ENCODE measurements at regions not wholly inside any gene's neighbourhood (a gene's known extent, or its start where the extent isn't known, plus 50 kb on each side); places are given as distances from the start of the nearest gene placed in this dataset.

DNA sequence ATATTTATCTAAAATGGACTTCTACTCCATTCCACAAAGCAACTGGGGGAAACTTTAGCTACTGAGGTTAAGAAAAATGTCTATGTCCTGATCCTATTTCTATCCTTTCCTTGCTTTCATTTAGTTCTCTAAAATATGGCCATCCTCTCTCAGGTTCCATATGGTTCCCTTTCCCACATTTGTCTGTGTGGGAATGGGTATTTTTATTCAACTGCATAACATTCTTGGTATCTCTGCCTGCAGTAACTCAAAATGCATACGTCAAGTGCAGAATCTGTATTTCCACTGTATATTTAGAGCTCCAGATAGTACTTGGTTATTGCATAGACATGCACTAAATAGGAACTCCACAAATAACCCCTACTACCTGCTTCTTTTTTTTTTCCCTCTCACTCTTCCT is 130.6 kb upstream of the BTG1 start:
- DNase-seq (ENCODE audit: low read depth, low spot score): no peak

GRCh38 chr12:92275443-92276154 is 130.0 kb upstream of the BTG1 start:
- DNase-seq (ENCODE audit: low read depth, low spot score): no peak

DNA sequence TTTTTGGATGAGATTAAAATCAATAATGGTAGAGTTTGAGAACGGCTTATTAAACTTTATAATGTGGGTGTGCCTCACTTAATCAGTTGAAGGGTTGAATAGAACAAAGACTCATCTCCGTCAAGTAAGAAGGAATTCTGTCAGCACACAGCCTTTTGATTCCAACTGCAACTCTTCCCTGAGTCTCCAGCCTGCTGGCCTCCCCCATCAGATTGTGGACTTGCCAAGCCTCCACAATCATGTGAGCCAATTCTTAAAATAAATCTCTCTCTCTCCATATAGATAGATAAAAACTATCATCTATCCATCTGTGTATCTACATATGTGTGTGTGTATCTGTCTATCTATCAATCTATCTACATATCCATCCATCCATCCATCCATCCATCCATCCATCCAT is 127.4 kb upstream of the BTG1 start:
- DNase-seq (ENCODE audit: low read depth, low spot score): no peak

GRCh38 chr12:92272061-92272964 is 126.7 kb upstream of the BTG1 start:
- no peak for DNase-seq (ENCODE audit: low read depth, low spot score)

- DNase-seq (ENCODE audit: low read depth, low spot score): no peak
Observed at GRCh38 chr12:92271341-92271740, 125.7 kb upstream of the BTG1 start.

- DNase-seq (ENCODE audit: low read depth, low spot score): no peak
Observed at GRCh38 chr12:92270521-92270920, 124.9 kb upstream of the BTG1 start.

DNA sequence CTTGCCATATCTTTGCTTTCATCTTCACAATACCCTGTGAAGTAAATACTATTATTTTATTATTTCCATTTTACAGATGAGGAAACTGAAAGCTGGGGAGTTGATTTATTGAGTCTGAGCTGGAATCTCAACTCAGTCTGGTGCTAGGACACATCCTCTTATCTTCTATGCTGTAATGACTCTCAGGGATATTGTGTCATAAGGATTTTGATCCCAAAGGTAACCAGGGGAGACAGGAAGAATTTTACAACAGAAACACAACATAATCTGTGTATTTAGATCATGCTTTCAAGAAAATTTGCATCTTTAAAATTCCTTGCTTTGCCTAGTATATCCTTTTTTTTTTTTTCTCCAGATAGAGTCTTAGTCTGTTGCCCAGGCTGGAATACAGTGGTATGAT is 123.3 kb upstream of the BTG1 start:
- DNase-seq (ENCODE audit: low read depth, low spot score): no peak

GRCh38 chr12:92261692-92262091 is 116.0 kb upstream of the BTG1 start:
- no peak for DNase-seq (ENCODE audit: low read depth, low spot score)

DNA sequence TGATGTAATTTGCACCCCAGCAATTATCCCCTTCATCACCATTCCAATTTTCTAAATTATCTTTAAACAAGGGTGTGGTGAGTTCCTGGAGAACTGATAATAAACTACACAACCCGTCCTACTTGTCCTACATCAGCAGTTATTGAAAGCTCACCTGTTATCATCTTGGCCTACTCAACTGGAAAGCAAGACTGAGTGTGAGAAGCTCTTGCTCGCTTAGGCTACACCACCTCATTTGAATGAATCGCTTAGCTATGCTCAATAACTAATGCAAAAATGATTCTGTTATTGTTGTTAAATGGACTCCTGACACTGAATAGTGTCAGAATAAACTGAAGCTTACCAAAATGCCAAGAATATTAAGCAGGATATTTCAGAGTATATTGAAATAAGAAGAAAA is 115.4 kb upstream of the BTG1 start:
- DNase-seq (ENCODE audit: low read depth, low spot score): no peak

GRCh38 chr12:92259696-92260251 is 114.1 kb upstream of the BTG1 start:
- DNase-seq (ENCODE audit: low read depth, low spot score): no peak

DNA sequence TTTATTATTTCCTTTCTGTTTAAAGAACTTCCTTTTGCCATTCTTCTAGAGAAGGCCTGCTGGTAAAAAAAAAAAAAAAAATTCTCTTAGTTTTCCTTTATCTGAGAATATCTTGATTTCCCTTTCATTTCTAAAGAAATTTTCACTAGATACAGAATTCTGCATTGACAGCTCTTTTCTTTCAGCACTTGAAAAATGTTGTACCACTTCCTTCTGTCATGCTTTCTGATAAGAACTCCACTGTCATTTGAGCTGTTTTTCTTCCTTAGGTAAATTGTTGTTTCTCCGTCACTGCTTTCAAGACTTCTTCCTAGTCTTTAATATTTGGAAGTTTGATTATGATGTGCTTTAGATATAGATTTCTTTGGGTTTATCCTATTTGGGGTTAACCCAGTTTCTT is 113.6 kb upstream of the BTG1 start:
- no peak for DNase-seq (ENCODE audit: low read depth, low spot score)

GRCh38 chr12:92257261-92257660 is 111.6 kb upstream of the BTG1 start:
- DNase-seq (ENCODE audit: low read depth, low spot score): no peak

DNA sequence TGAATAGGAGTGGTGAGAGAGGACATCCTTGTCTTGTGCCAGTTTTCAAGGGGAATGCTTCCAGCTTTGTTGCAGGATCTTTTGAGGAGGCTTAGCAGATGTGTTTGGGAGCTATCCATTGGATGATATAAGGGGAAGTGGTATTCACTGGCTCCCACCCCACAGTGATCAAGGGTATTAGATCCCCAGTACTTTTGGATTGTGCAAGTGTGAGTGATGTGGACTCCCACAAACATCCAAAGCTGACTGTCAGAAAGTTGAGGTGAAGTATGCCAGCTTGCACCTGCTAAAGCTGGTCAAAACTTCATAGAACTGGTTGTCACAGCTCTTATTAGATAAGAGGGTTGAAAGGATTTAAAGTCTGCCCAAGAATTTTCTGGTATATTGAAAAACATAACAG is 110.1 kb upstream of the BTG1 start:
- no peak for DNase-seq (ENCODE audit: low read depth, low spot score)

DNA sequence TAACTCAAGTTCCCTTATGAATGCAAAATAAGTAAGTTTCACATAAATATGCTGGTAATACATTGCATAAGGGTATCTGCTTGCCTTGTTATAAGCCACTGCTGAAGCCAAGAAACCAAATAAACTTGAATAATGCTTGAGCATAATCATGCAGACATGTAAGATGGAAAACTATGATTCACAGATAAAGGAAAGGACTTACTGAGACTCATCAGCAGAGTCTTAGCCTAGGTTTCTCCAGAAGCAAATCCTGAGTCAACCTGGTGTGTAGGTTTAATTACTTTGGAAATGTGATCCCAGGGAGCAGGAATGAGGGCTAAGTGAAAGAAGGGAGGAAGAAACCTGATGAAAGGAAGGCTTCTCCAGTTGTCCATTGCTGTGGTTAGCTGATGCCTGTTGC is 107.7 kb upstream of the BTG1 start:
- no peak for DNase-seq (ENCODE audit: low read depth, low spot score)

DNA sequence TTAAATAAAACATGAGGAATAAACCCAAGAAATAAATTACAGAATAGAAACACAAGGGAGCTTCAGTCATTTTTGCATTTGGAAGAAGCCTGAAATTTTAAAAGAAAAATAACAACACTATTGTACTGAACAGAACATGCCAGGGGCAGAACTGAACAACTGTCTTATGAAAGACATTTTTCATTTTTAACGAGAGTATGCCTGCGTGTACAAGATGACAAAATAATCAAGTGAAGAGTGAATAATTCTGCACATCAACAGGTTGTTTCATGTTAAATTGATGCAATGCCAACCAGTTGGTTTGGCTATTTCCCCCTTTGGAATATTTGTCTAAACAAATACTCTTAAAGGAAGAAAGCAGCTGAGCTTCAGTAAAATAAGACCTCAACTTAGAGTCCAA is 103.3 kb upstream of the BTG1 start:
- no peak for DNase-seq (ENCODE audit: low read depth, low spot score)

GRCh38 chr12:92244036-92244435 is 98.4 kb upstream of the BTG1 start:
- peak; percentile 27 for DNase-seq (ENCODE audit: low read depth, low spot score)

GRCh38 chr12:92242907-92243306 is 97.3 kb upstream of the BTG1 start:
- DNase-seq (ENCODE audit: low read depth, low spot score): no peak

GRCh38 chr12:92237762-92238523 is 92.3 kb upstream of the BTG1 start:
- peak; percentile 11 for DNase-seq (ENCODE audit: low read depth, low spot score)

- DNase-seq (ENCODE audit: low read depth, low spot score): no peak
Observed at GRCh38 chr12:92237262-92237661, 91.6 kb upstream of the BTG1 start.

GRCh38 chr12:92235703-92236472 is 90.2 kb upstream of the BTG1 start:
- no peak for DNase-seq (ENCODE audit: low read depth, low spot score)

DNA sequence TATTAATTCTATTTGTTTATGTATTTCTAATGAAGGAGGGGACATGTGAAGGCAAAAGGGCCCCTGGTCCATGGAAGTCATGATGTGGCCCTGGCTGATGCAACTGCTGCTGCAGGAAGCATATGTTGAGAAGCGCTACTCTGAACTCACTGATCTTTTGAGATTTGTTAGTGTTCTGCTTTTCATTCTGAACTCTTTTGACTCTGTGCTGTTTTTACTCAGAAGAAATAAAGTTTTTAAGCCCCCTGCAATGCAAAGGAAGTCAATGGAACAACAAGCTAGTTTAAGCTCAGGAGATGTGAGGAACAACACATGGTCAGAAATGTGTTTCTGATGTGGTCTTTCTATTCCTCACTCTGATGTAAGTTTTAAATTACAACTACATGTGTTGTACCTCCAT is 88.9 kb upstream of the BTG1 start:
- no peak for DNase-seq (ENCODE audit: low read depth, low spot score)
